NB4 (cell line): ENCODE measurements at regions not wholly inside any gene's neighbourhood (a gene's known extent, or its start where the extent isn't known, plus 50 kb on each side); places are given as distances from the start of the nearest gene placed in this dataset.

Source experiments
- CTCF ChIP-seq: IDR thresholded peaks from one replicate; pipeline ENCODE4 v1.5.1; 2012; ENCODE audit warnings: low read depth, low read length
- MAX ChIP-seq: IDR thresholded peaks from 2 replicates; pipeline ENCODE4 v1.6.1; 2011; ENCODE audit warnings: low read depth, low read length
- MYC ChIP-seq: IDR thresholded peaks from 2 replicates; pipeline ENCODE4 v1.6.1; 2011; ENCODE audit warnings: low read depth, low read length
- POLR2A ChIP-seq: IDR thresholded peaks from 2 replicates; pipeline ENCODE4 v1.6.1; 2011; ENCODE audit warnings: mild to moderate bottlenecking; ENCODE audit not compliant: insufficient read length; ENCODE audit errors: extremely low read depth

- no peak for TF ChIP-seq CTCF
- no peak for TF ChIP-seq POLR2A
- no peak for TF ChIP-seq MAX
- TF ChIP-seq MYC, result no peak
These were observed 96.8 kb upstream of the TPM1 start for GRCh38 chr15:62945760-62946159.
